Gastrocnemius medialis (tissue), 4 donors: ENCODE measurements at regions not wholly inside any gene's neighbourhood (a gene's known extent, or its start where the extent isn't known, plus 50 kb on each side); places are given as distances from the start of the nearest gene placed in this dataset.

ENCODE experiments used
- CTCF ChIP-seq, 5 experiments: fragments of 450-650 bp in 3 of 5; fragments of 200-600 bp in 2 of 5; sonication (generic) in 2 of 5; IDR thresholded peaks in 4 of 5; conservative IDR thresholded peaks in 1 of 5; 1 replicate in 4 of 5; 2 replicates in 1 of 5; pipeline ENCODE4 v1.5.1; 2016 to 2019; ENCODE audit warnings: antibody characterized with exemption in 5 of 5, mild to moderate bottlenecking in 3 of 5, moderate library complexity in 3 of 5
- POLR2A ChIP-seq, 2 donors: fragments of 450-650 bp; IDR thresholded peaks; one replicate each; pipeline ENCODE4 v1.6.1; 2017; ENCODE audit warnings: antibody characterized with exemption in 2 of 2, mild to moderate bottlenecking in 2 of 2, moderate library complexity in 2 of 2

GRCh38 chr11:70844387-70844786 lies 408.0 kb downstream of the SHANK2 start:
- TF ChIP-seq CTCF (IDR thresholded peaks at IDR 0.05 in 4 of 5, conservative IDR thresholded peaks at IDR 0.05 in 1 of 5) (no peak), POLR2A (IDR thresholded peaks at IDR 0.05) (no peak)
